ENCODE measurements at regions not wholly inside any gene's neighbourhood (a gene's known extent, or its start where the extent isn't known, plus 50 kb on each side); places are given as distances from the start of the nearest gene placed in this dataset.

DNA sequence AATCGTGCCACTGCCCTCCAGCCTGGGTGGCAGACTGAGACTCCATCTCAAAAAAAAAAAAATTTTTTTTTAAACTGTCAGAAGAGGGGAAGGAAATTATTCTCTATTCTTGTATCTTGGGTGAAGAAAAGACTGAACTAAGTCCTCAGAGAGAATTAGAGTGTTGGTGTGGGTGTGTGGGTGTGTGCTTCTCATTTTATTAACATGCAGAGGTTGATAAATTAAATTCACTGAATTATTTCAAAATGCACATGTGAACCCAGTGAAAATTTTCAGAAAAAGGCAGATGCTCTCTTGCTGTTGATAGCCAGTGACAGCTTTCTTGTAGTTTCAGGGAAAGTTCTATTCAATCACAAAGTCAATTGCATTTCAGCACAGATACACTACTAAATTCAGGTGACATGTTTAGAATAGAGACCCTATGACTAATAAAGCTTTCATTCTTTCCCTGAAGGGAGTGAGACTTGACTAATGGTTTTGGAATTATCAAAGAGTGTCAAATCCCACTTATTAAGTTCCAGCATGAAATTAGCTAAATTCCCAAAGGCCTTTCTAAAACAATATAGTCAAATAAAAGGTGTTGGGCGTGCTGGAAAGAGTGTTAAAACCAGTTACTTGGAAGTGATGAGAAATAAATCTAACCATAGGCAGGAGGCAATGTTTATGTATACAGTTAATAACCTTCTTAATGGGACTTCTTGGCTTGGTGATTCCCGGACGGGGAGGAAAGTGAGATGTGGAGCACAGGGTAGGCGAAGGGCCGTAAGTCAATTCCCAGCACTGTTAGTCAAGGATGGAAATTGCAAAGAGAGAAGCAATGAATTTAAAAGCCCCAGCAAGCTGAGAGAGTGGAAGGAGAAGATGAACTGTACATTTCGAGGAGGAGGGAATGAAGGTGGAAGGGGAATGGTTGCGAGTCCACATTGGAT, 103.2 kb upstream of the SPATA31D4 start:
- ChIA-PET CTCF (ENCODE audit: low intra/inter-chr PET ratio) (no interaction called here), POLR2A (no interaction called here)
- H3K9ac ChIP-seq (ENCODE audit: insufficient read depth in 1 of 2, low read depth in 2 of 2, low read length in 2 of 2), result no peak overlapping the region
- BruUV-seq (replicated peaks), result no TSS peak
- FAIRE-seq, result no peak
- no peaks in the 10 kb centered on the region for H4K20me1 ChIP-seq (replicated peaks; ENCODE audit: control insufficient read depth, insufficient read depth, low read length)
- no peaks in the 10 kb centered on the region for H3K4me1 ChIP-seq (replicated peaks in 1 of 2; ENCODE audit: control insufficient read depth in 2 of 2, insufficient read depth in 2 of 2, low read length in 2 of 2)
- no peaks in the 10 kb centered on the region for H3K79me2 ChIP-seq (ENCODE audit: control insufficient read depth, insufficient read depth, low read length)
- H3K9me1 ChIP-seq (ENCODE audit: control insufficient read depth, insufficient read depth, low read length), result no peaks in the 10 kb centered on the region
- ATAC-seq, result no peak
- intact Hi-C loops (cut with micrococcal nuclease), result no loop called here
- in situ Hi-C loops (cut with MboI), result no loop called here
- H3K4me2 ChIP-seq (ENCODE audit: insufficient read depth, low read length), result no peak overlapping the region
- no peaks in the 10 kb centered on the region for H3K36me3 ChIP-seq (ENCODE audit: control insufficient read depth, insufficient read depth, low read length)
- no peaks in the 10 kb centered on the region for H3K9me3 ChIP-seq (replicated peaks; ENCODE audit: control insufficient read depth, insufficient read depth, low read depth, low read length)
- 0% methylated on average over 6 of the region's 8 CpGs for WGBS (ENCODE audit: insufficient coverage, low coverage, missing lambda C conversion rate)
- H3K4me3 ChIP-seq, result no peak overlapping the region
- no peak overlapping the region for H3K27ac ChIP-seq (ENCODE audit: extremely low read depth, low read depth, low read length)
- no peaks in the 10 kb centered on the region for H3K27me3 ChIP-seq (ENCODE audit: control insufficient read depth in 2 of 2, insufficient read depth in 2 of 2, low read length in 2 of 2)
- no peak overlapping the region for H2AFZ ChIP-seq (ENCODE audit: low read depth, low read length)
- DNase-seq (ENCODE audit: extremely low read depth in 1 of 4, low spot score in 3 of 4), result no peak
- TF ChIP-seq, protein P1, sequence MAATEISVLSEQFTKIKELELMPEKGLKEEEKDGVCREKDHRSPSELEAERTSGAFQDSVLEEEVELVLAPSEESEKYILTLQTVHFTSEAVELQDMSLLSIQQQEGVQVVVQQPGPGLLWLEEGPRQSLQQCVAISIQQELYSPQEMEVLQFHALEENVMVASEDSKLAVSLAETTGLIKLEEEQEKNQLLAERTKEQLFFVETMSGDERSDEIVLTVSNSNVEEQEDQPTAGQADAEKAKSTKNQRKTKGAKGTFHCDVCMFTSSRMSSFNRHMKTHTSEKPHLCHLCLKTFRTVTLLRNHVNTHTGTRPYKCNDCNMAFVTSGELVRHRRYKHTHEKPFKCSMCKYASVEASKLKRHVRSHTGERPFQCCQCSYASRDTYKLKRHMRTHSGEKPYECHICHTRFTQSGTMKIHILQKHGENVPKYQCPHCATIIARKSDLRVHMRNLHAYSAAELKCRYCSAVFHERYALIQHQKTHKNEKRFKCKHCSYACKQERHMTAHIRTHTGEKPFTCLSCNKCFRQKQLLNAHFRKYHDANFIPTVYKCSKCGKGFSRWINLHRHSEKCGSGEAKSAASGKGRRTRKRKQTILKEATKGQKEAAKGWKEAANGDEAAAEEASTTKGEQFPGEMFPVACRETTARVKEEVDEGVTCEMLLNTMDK (IDR thresholded peaks at IDR 0.05; ENCODE audit: borderline replicate concordance, insufficient read depth, low read depth, low read length, poor library complexity, severe bottlenecking), result no peak
- TF ChIP-seq FOXA3 (CRISPR knock-in tag; conservative IDR thresholded peaks at IDR 0.05 in 1 of 2, IDR thresholded peaks at IDR 0.05 in 1 of 2), result no peak
- no peak for TF ChIP-seq ETV1 (tag; conservative IDR thresholded peaks at IDR 0.05; ENCODE audit: low read depth)
- no peak for TF ChIP-seq HDAC6 (IDR thresholded peaks at IDR 0.05; ENCODE audit: low read depth, low read length)
- no peak for TF ChIP-seq GATA2 (CRISPR knock-in tag; IDR thresholded peaks at IDR 0.05)
- TF ChIP-seq, protein P2, sequence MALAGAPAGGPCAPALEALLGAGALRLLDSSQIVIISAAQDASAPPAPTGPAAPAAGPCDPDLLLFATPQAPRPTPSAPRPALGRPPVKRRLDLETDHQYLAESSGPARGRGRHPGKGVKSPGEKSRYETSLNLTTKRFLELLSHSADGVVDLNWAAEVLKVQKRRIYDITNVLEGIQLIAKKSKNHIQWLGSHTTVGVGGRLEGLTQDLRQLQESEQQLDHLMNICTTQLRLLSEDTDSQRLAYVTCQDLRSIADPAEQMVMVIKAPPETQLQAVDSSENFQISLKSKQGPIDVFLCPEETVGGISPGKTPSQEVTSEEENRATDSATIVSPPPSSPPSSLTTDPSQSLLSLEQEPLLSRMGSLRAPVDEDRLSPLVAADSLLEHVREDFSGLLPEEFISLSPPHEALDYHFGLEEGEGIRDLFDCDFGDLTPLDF (CRISPR knock-in tag; IDR thresholded peaks at IDR 0.05), result no peak
- TF ChIP-seq, protein P3, sequence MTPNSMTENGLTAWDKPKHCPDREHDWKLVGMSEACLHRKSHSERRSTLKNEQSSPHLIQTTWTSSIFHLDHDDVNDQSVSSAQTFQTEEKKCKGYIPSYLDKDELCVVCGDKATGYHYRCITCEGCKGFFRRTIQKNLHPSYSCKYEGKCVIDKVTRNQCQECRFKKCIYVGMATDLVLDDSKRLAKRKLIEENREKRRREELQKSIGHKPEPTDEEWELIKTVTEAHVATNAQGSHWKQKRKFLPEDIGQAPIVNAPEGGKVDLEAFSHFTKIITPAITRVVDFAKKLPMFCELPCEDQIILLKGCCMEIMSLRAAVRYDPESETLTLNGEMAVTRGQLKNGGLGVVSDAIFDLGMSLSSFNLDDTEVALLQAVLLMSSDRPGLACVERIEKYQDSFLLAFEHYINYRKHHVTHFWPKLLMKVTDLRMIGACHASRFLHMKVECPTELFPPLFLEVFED (CRISPR knock-in tag; conservative IDR thresholded peaks at IDR 0.05), result no peak
- no peak for TF ChIP-seq MEIS2 (IDR thresholded peaks at IDR 0.05; ENCODE audit: partially characterized antibody)
- TF ChIP-seq, protein P4, sequence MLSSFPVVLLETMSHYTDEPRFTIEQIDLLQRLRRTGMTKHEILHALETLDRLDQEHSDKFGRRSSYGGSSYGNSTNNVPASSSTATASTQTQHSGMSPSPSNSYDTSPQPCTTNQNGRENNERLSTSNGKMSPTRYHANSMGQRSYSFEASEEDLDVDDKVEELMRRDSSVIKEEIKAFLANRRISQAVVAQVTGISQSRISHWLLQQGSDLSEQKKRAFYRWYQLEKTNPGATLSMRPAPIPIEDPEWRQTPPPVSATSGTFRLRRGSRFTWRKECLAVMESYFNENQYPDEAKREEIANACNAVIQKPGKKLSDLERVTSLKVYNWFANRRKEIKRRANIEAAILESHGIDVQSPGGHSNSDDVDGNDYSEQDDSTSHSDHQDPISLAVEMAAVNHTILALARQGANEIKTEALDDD (IDR thresholded peaks at IDR 0.05), result no peak
- TF ChIP-seq ZNF197 (CRISPR knock-in tag; IDR thresholded peaks at IDR 0.05; ENCODE audit: low read depth), result no peak
- no peak for TF ChIP-seq CXXC5 (CRISPR knock-in tag; IDR thresholded peaks at IDR 0.05)
- TF ChIP-seq ZNF77 (CRISPR knock-in tag; IDR thresholded peaks at IDR 0.05), result no peak
- TF ChIP-seq NFRKB (IDR thresholded peaks at IDR 0.05; ENCODE audit: low read depth), result no peak
- TF ChIP-seq PTBP1 (IDR thresholded peaks at IDR 0.05; ENCODE audit: low read depth, low read length), result no peak

Data from K562 (cell line).